Esophagus squamous epithelium (tissue), 4 donors: ENCODE measurements at regions not wholly inside any gene's neighbourhood (a gene's known extent, or its start where the extent isn't known, plus 50 kb on each side); places are given as distances from the start of the nearest gene placed in this dataset.

Source experiments
- POLR2A ChIP-seq, 4 donors: fragments of 450-650 bp; IDR thresholded peaks; one replicate each; pipeline ENCODE4 v1.6.1; 2017; ENCODE audit warnings: antibody characterized with exemption in 4 of 4, mild to moderate bottlenecking in 4 of 4, moderate library complexity in 3 of 4
- TF ChIP-seq, protein P1 (sequence below), 6 experiments: fragments of 450-650 bp in 4 of 6; fragments of 200-600 bp in 2 of 6; sonication (generic) in 2 of 6; IDR thresholded peaks; one replicate each; pipeline ENCODE4 v1.5.1; 2016 to 2019; ENCODE audit warnings: antibody characterized with exemption in 6 of 6, mild to moderate bottlenecking in 4 of 6, moderate library complexity in 4 of 6

DNA sequence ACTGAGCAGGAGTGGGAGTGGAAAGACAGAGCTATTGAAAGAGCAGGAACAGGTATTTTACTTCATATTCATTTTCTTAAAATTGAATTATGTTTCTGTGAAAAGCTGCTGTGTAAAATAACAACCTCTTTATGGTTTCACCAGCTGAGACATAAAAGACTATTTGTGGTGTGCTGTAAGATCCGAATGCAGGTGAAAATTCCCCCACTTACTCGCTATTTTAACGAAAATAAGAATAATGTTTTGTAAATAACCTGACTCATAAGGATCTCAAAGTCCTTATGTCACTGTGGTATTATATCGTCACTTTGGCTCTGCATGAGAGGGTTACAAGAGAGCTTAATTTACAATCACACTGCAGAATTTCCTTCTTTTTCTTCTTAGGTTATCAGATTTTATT is 65.3 kb upstream of the NFIB start:
- TF ChIP-seq, protein P1, sequence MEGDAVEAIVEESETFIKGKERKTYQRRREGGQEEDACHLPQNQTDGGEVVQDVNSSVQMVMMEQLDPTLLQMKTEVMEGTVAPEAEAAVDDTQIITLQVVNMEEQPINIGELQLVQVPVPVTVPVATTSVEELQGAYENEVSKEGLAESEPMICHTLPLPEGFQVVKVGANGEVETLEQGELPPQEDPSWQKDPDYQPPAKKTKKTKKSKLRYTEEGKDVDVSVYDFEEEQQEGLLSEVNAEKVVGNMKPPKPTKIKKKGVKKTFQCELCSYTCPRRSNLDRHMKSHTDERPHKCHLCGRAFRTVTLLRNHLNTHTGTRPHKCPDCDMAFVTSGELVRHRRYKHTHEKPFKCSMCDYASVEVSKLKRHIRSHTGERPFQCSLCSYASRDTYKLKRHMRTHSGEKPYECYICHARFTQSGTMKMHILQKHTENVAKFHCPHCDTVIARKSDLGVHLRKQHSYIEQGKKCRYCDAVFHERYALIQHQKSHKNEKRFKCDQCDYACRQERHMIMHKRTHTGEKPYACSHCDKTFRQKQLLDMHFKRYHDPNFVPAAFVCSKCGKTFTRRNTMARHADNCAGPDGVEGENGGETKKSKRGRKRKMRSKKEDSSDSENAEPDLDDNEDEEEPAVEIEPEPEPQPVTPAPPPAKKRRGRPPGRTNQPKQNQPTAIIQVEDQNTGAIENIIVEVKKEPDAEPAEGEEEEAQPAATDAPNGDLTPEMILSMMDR (IDR thresholded peaks at IDR 0.05), result no peak
- TF ChIP-seq POLR2A (IDR thresholded peaks at IDR 0.05), result no peak
